Neural progenitor cell (in vitro differentiated cells): ENCODE measurements at regions not wholly inside any gene's neighbourhood (a gene's known extent, or its start where the extent isn't known, plus 50 kb on each side); places are given as distances from the start of the nearest gene placed in this dataset.

ENCODE experiments used
- EZH2 ChIP-seq: fragments of 200-600 bp; sonication (generic); IDR thresholded peaks from 2 replicates; pipeline ENCODE4 v1.6.1; 2017; ENCODE audit warnings: antibody characterized with exemption, mild to moderate bottlenecking, moderate library complexity
- EZH2phosphoT487 ChIP-seq: fragments of 200-600 bp; sonication (generic); IDR thresholded peaks from 2 replicates; pipeline ENCODE4 v1.6.1; 2017; ENCODE audit warnings: antibody characterized with exemption
- TF ChIP-seq, protein P1 (sequence below): fragments of 200-600 bp; sonication (generic); IDR thresholded peaks from 2 replicates; pipeline ENCODE4 v1.5.1; 2017; ENCODE audit warnings: antibody characterized with exemption, mild to moderate bottlenecking

- TF ChIP-seq, protein P1, sequence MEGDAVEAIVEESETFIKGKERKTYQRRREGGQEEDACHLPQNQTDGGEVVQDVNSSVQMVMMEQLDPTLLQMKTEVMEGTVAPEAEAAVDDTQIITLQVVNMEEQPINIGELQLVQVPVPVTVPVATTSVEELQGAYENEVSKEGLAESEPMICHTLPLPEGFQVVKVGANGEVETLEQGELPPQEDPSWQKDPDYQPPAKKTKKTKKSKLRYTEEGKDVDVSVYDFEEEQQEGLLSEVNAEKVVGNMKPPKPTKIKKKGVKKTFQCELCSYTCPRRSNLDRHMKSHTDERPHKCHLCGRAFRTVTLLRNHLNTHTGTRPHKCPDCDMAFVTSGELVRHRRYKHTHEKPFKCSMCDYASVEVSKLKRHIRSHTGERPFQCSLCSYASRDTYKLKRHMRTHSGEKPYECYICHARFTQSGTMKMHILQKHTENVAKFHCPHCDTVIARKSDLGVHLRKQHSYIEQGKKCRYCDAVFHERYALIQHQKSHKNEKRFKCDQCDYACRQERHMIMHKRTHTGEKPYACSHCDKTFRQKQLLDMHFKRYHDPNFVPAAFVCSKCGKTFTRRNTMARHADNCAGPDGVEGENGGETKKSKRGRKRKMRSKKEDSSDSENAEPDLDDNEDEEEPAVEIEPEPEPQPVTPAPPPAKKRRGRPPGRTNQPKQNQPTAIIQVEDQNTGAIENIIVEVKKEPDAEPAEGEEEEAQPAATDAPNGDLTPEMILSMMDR, result no peak
- TF ChIP-seq EZH2 (no peak), EZH2phosphoT487 (no peak)
Observed at GRCh38 chr14:25615174-25615573, 565.2 kb upstream of the STXBP6 start.
